H1 (cell line): ENCODE measurements at regions not wholly inside any gene's neighbourhood (a gene's known extent, or its start where the extent isn't known, plus 50 kb on each side); places are given as distances from the start of the nearest gene placed in this dataset.

Experiments
- CTCF ChIA-PET: fragments of 300-600 bp; sonication (Branson Sonifier 250); formaldehyde crosslinking; loops from one replicate; lab custom pipeline; 2021; ENCODE audit not compliant: partially characterized antibody; lab: Charles Lee
- POLR2A ChIA-PET: fragments of 300-600 bp; sonication (Branson Sonifier 250); formaldehyde crosslinking; loops from one replicate; lab custom pipeline; 2021; ENCODE audit warnings: inconsistent platforms; ENCODE audit not compliant: partially characterized antibody; lab: Charles Lee
- DNase-seq, 2 experiments: peaks; one replicate each; pipeline versions ENCODE4 v3.0.0 to v3.0.0-alpha.2; 2010 to 2022; ENCODE audit warnings: low spot score in 2 of 2, low read depth in 1 of 2, mixed read lengths in 1 of 2
- FAIRE-seq: peaks from 2 replicates; lab custom pipeline; 2011; peaks lifted over from hg19 to GRCh38; lab: Jason Lieb, UNC
- H2AFZ ChIP-seq: 2 replicates; pipeline ENCODE4 v1.8.1; 2012; ENCODE audit warnings: low read length, inconsistent platforms
- H2AK5ac ChIP-seq: 2 replicates; pipeline ENCODE4 v1.6.1; 2013; ENCODE audit warnings: low read depth, low read length
- H2BK120ac ChIP-seq: replicated peaks from 2 replicates; pipeline ENCODE3; 2013; ENCODE audit warnings: low read depth, low read length, inconsistent platforms
- H2BK12ac ChIP-seq: 2 replicates; pipeline ENCODE4 v1.6.1; 2013; ENCODE audit warnings: low read depth, low read length
- H2BK15ac ChIP-seq: 2 replicates; pipeline ENCODE4 v1.6.1; 2013; ENCODE audit warnings: low read length
- H2BK20ac ChIP-seq: 2 replicates; pipeline ENCODE4 v1.6.1; 2013; ENCODE audit warnings: low read length
- H2BK5ac ChIP-seq: 2 replicates; pipeline ENCODE4 v1.6.1; 2013; ENCODE audit warnings: low read depth, low read length
- H3K14ac ChIP-seq: 2 replicates; pipeline ENCODE4 v1.6.1; 2013; ENCODE audit warnings: inconsistent platforms; ENCODE audit not compliant: insufficient read length
- H3K18ac ChIP-seq: 2 replicates; pipeline ENCODE4 v1.6.1; 2013; ENCODE audit warnings: low read length; ENCODE audit errors: extremely low read depth
- H3K23ac ChIP-seq: 2 replicates; pipeline ENCODE4 v1.6.1; 2013; ENCODE audit warnings: inconsistent platforms; ENCODE audit not compliant: insufficient read length
- H3K23me2 ChIP-seq: 2 replicates; pipeline ENCODE4 v1.6.1; 2013; ENCODE audit warnings: low read depth, low read length
- H3K27ac ChIP-seq: 2 replicates; pipeline ENCODE4 v1.6.1; 2011; ENCODE audit warnings: low read depth, low read length, inconsistent platforms
- H3K27me3 ChIP-seq, 4 experiments: replicated peaks in 1 of 4; 1 replicate in 1 of 4; 2 replicates in 3 of 4; pipeline versions ENCODE4 v1.6.1 to v1.8.1; 2011 to 2013; ENCODE audit warnings: low read length in 3 of 4, mild to moderate bottlenecking in 3 of 4, inconsistent platforms in 2 of 4, mixed read lengths in 2 of 4, moderate library complexity in 1 of 4; ENCODE audit not compliant: control insufficient read depth in 3 of 4, insufficient read depth in 3 of 4; ENCODE audit errors: extremely low read depth in 1 of 4
- H3K36me3 ChIP-seq, 4 experiments: 2 replicates each; pipeline versions ENCODE4 v1.6.1 to v1.8.1; 2011 to 2013; ENCODE audit warnings: mild to moderate bottlenecking in 4 of 4, low read length in 3 of 4, moderate library complexity in 2 of 4, control low read depth in 1 of 4, inconsistent platforms in 1 of 4; ENCODE audit not compliant: insufficient read depth in 4 of 4, control insufficient read depth in 2 of 4
- H3K4ac ChIP-seq: replicated peaks from 2 replicates; pipeline ENCODE3; 2013; ENCODE audit warnings: low read length, low read depth, mixed read lengths, inconsistent platforms; ENCODE audit not compliant: insufficient read length
- H3K4me1 ChIP-seq, 4 experiments: replicated peaks in 1 of 4; 1 replicate in 1 of 4; 2 replicates in 3 of 4; pipeline versions ENCODE4 v1.6.1 to v1.8.1; 2011 to 2013; ENCODE audit warnings: low read length in 3 of 4, inconsistent platforms in 2 of 4, mixed read lengths in 1 of 4; ENCODE audit not compliant: insufficient read depth in 4 of 4, control insufficient read depth in 3 of 4
- H3K4me2 ChIP-seq, 2 experiments: 2 replicates each; pipeline versions ENCODE4 v1.6.1 to v1.8.1; 2011 to 2013; ENCODE audit warnings: low read depth in 2 of 2, low read length in 2 of 2, control low read depth in 1 of 2, inconsistent platforms in 1 of 2, mild to moderate bottlenecking in 1 of 2; ENCODE audit not compliant: insufficient read depth in 1 of 2
- H3K4me3 ChIP-seq, 4 experiments: fragments of 200-600, 300-600 bp in 1 of 4; sonication (generic), shearing (Covaris generic), sonication (Bioruptor Twin) in 1 of 4; 2 replicates each; pipeline versions ENCODE4 v1.5.1 to v1.8.1; 2011 to 2016; ENCODE audit warnings: low read length in 4 of 4, low read depth in 3 of 4, control low read depth in 2 of 4, inconsistent platforms in 2 of 4, mild to moderate bottlenecking in 2 of 4, mixed read lengths in 1 of 4, moderate library complexity in 1 of 4; ENCODE audit not compliant: insufficient read depth in 2 of 4; ENCODE audit errors: extremely low read depth in 1 of 4
- H3K56ac ChIP-seq: replicated peaks from 2 replicates; pipeline ENCODE3; 2013; ENCODE audit warnings: low read depth, mild to moderate bottlenecking, mixed read lengths, low read length, inconsistent platforms; ENCODE audit not compliant: insufficient read length
- H3K79me1 ChIP-seq: 2 replicates; pipeline ENCODE4 v1.6.1; 2013; ENCODE audit warnings: low read depth, low read length, control low read depth
- H3K79me2 ChIP-seq, 2 experiments: 2 replicates each; pipeline versions ENCODE4 v1.6.1 to v1.8.1; 2012 to 2013; ENCODE audit warnings: low read length in 2 of 2, mild to moderate bottlenecking in 2 of 2, inconsistent platforms in 1 of 2; ENCODE audit not compliant: insufficient read depth in 2 of 2, control insufficient read depth in 1 of 2
- H3K9ac ChIP-seq, 4 experiments: replicated peaks in 1 of 4; 1 replicate in 1 of 4; 2 replicates in 3 of 4; pipeline versions ENCODE4 v1.6.1 to v1.8.1; 2011 to 2013; ENCODE audit warnings: low read depth in 3 of 4, low read length in 3 of 4, control low read depth in 2 of 4, mild to moderate bottlenecking in 2 of 4, moderate library complexity in 2 of 4, inconsistent platforms in 1 of 4; ENCODE audit errors: extremely low read depth in 1 of 4
- H3K9me3 ChIP-seq, 2 experiments: 2 replicates each; pipeline versions ENCODE4 v1.6.1 to v1.8.1; 2012 to 2013; ENCODE audit warnings: mild to moderate bottlenecking in 2 of 2, moderate library complexity in 2 of 2, control low read depth in 1 of 2, inconsistent platforms in 1 of 2, low read depth in 1 of 2, low read length in 1 of 2, mixed read lengths in 1 of 2; ENCODE audit not compliant: insufficient read depth in 2 of 2
- H4K20me1 ChIP-seq, 2 experiments: replicated peaks in 1 of 2; 2 replicates each; pipeline versions ENCODE3 to v1.8.1; 2011 to 2013; ENCODE audit warnings: inconsistent platforms in 2 of 2, low read length in 2 of 2, mild to moderate bottlenecking in 1 of 2; ENCODE audit not compliant: insufficient read depth in 2 of 2, control insufficient read depth in 1 of 2
- H4K5ac ChIP-seq: 2 replicates; pipeline ENCODE4 v1.6.1; 2013; ENCODE audit warnings: low read length, low read depth, mixed read lengths, inconsistent platforms; ENCODE audit not compliant: insufficient read length
- H4K8ac ChIP-seq: 2 replicates; pipeline ENCODE4 v1.8.0; 2013; ENCODE audit warnings: mild to moderate bottlenecking, moderate library complexity, low read length, inconsistent platforms; ENCODE audit not compliant: insufficient read depth; ENCODE audit errors: extremely low read depth
- H4K91ac ChIP-seq: replicated peaks from 2 replicates; pipeline ENCODE3; 2013; ENCODE audit warnings: low read length, mixed read lengths, inconsistent platforms; ENCODE audit not compliant: insufficient read length
- KDM1A ChIP-seq: fragments of 200-600, 300-600 bp; sonication (generic); IDR thresholded peaks from 2 replicates; pipeline ENCODE4 v1.7.1; 2016; ENCODE audit warnings: mild to moderate bottlenecking, low read length, borderline replicate concordance

GRCh38 chr5:87535706-87536105 lies 123.0 kb upstream of the CCNH start:
- POLR2A ChIA-PET, result no interaction called here
- no peaks in the 10 kb centered on the region for H3K4me1 ChIP-seq
- no peak overlapping the region for H4K91ac ChIP-seq
- DNase-seq, result no peak
- no peak overlapping the region for H4K5ac ChIP-seq
- no peaks in the 10 kb centered on the region for H4K20me1 ChIP-seq
- no peaks in the 10 kb centered on the region for H3K36me3 ChIP-seq
- no peak overlapping the region for H3K56ac ChIP-seq
- no peak overlapping the region for H4K8ac ChIP-seq
- no peak overlapping the region for H3K14ac ChIP-seq
- H2BK12ac ChIP-seq, result no peak overlapping the region
- H3K79me2 ChIP-seq, result no peaks in the 10 kb centered on the region
- H3K4me3 ChIP-seq, result no peak overlapping the region
- H2BK120ac ChIP-seq, result no peak overlapping the region
- no peak for TF ChIP-seq KDM1A
- no peaks in the 10 kb centered on the region for H3K27me3 ChIP-seq
- H3K4me2 ChIP-seq, result no peak overlapping the region
- no peak overlapping the region for H2AK5ac ChIP-seq
- no peak for FAIRE-seq
- no peak overlapping the region for H3K4ac ChIP-seq
- no peak overlapping the region for H2AFZ ChIP-seq
- no peaks in the 10 kb centered on the region for H3K79me1 ChIP-seq
- CTCF ChIA-PET, result no interaction called here
- no peak overlapping the region for H2BK5ac ChIP-seq
- no peak overlapping the region for H2BK20ac ChIP-seq
- no peak overlapping the region for H3K23ac ChIP-seq
- no peak overlapping the region for H3K27ac ChIP-seq
- no peaks in the 10 kb centered on the region for H3K23me2 ChIP-seq
- no peaks in the 10 kb centered on the region for H3K9me3 ChIP-seq
- H2BK15ac ChIP-seq, result no peak overlapping the region
- H3K9ac ChIP-seq, result no peak overlapping the region
- H3K18ac ChIP-seq, result no peak overlapping the region
